Suppressor macrophage treated with lipopolysaccharide for 1 hour (primary cell): ENCODE measurements at regions not wholly inside any gene's neighbourhood (a gene's known extent, or its start where the extent isn't known, plus 50 kb on each side); places are given as distances from the start of the nearest gene placed in this dataset.
"Not testable (repeated sequence)": the region's sequence is repeated elsewhere in the genome, so short reads cannot be mapped to it uniquely, and the experiment has no call there.

ENCODE experiments used
- DNase-seq, 3 donors: peaks; one replicate each; pipeline ENCODE4 v3.0.0-alpha.2; 2020 to 2022

DNA sequence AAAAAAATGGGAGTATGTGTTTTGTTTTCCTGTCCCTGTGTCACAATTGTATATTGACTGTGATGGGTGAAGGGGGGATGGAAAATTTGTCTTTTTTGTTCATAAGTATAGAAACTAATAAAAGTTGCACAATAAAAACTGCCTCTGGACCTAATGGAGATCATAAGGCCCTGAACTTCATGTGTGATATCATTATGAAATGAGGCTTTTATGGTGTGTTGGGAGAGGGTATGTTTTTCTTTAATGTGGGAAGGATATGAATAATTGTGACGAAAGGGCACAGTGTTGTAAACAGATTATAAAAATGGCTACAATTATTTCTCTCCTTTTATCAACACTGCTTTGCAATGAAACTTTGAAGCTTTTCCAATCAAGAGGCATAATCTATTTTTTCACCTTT lies 1889.3 kb upstream of the CELF4 start:
- DNase-seq: no peak

DNA sequence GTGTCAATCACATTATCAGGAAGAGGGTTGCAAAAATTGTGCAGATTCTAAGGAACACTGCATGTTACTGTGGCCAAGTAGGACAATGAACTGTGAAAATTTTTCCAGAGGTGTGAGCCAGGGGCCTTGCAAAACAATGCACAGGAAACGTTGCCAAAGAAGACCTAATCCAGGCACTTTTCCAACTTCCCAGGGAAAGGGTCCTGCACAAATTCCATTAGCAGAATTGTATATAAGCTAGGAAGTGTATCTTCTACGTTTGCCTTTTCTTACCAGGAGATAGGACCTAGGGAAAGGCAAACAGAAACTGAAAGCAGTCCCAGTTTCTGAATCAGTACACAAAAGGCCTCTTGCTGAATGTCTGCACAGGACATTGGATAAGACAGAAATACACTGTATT lies 1888.3 kb upstream of the CELF4 start:
- DNase-seq: peak in 1 of 3 donors; percentile 3

DNA sequence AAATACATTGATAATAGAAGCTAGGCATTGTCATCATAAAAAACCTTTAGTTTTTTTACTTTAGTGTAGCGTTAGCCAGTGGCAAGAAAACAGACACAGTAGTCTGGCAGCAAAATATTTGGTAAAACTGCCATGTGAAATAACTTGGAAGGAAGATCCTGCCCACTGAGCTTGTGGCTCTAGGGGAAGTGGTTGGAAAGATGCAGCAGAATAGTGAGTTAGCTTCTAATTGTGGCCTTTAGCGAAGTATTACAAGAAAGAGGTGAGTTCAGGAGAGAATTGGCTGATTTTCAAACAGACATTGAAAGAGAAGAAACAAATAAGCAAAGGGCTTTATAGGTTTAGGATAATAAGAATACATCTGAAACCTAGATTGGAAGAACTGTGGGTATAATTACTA lies 1887.8 kb upstream of the CELF4 start:
- no peak for DNase-seq

DNA sequence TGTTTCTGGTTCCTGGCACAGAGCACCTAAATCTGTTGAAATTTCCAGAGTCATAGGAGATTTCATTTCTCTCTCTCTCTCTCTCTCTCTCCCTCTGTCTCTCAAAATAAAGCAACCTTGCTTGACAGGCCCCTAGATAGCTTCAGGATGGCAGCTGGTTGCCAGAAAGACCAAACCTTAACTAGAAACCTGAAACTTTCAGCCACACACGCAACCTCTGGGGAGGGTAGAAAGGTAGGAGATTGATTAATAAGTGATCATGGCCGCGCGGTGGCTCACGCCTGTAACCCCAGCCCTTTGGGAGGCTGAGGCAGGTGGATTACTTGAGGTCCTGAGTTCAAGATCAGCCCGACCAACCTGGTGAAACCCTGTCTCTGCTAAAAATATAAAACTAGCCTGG lies 1885.4 kb upstream of the CELF4 start:
- no peak for DNase-seq

DNA sequence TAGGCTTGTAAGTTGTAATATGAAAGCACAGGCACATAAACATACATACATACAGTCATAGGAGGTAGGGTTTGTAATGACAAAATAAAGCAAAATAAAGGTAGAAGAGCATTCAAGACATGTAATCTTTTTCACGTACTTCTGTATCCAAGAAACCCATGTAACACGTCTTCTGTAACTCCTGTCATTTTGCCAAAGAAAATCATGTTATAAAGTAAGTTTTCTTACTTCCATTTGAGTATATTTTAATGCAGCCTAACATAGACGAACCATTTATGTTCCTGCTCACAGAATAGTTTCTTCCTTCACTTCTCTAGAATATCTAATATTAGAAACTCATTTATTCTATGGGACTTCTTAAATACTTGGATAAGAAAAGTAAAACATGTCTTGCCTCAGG lies 1884.0 kb upstream of the CELF4 start:
- no peak for DNase-seq

DNA sequence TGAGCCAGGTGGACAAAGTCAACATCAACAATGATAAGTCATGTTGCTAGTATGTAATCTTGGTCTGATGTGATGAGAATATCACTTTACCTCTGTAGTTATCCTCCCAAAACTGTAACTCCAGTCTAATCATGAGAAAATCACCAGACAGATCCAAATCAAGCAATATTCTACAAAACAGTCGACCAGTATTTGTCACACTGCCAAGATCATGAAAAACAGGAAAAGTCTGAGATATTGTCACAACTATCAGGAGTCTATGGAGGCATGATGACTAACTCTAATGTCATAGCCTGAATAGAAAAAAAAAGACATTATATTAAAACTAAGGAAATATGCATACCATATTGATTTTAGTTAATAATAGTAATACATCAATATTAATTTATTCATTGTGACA lies 1883.3 kb upstream of the CELF4 start:
- peak in 1 of 3 donors; percentile 3 for DNase-seq

DNA sequence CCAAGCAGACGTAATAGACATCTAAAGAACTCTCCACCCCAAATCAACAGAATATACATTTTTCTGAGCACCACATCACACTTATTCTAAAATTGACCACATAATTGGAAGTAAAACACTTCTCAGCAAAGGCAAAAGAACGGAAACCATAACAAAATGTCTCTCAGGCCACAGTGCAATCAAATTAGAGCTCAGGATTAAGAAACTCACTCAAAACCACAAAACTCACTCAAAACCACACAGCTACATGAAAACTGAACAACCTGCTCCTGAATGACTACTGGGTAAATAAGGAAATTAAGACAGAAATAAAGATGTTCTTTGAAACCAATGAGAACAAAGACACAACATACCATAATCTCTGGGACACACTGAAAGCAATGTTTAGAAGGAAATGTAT lies 1879.4 kb upstream of the CELF4 start:
- not testable (repeated sequence) for DNase-seq

DNA sequence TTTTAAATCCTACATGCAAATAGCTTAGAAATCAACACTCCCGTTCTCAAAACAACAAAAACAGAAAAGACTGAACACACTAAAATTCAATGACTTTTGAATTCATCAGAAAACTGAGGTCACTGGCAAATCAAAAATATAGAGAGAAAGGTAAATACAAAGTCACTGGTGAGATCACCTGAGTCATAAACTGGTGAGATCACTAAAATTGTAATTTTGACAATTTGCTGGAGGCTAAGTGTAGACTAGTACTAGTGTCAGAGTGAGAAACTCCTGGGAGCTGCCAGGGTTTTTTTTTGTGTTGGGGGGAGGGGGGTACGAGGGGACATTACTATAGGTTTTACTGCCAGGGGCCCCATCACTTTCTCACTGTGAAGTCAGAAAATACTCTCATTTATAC lies 1876.0 kb upstream of the CELF4 start:
- no peak for DNase-seq

DNA sequence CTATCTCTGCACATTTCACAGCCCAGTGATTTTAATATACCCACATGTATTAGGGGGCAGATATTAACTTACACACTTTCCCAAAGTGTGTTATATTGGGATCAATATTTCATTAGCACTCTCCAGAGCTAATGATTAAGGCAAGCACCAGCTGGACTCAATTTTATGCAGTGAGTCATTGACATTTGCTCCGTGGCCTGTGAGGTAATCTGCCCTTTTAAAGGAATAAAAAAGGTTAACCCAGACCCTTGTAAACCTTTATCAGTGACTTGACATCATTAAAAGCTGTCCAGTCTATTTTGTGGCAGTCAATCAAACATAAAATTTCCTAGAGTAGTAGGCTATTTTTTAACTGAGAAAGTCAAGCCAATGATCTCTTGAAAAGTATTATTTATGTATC lies 1870.4 kb upstream of the CELF4 start:
- DNase-seq: no peak

DNA sequence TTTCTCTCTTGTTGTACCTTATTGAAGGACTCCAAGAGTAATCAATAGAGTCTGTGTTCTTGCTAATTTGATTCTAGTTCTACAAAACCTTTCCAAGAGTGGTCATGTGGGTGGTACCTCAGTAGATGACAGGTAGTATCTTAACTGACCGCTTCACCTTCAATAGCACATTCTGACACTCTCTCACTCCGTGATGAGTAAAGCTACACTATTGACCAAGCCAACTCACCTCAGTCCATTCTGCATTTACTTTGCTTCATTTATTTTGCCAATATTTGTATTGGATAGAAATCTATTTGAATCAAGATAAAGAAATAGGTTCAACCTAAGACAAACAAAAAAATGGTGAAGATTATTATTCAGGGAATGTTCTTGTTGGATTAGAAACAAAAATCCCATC lies 1869.6 kb upstream of the CELF4 start:
- DNase-seq: no peak

DNA sequence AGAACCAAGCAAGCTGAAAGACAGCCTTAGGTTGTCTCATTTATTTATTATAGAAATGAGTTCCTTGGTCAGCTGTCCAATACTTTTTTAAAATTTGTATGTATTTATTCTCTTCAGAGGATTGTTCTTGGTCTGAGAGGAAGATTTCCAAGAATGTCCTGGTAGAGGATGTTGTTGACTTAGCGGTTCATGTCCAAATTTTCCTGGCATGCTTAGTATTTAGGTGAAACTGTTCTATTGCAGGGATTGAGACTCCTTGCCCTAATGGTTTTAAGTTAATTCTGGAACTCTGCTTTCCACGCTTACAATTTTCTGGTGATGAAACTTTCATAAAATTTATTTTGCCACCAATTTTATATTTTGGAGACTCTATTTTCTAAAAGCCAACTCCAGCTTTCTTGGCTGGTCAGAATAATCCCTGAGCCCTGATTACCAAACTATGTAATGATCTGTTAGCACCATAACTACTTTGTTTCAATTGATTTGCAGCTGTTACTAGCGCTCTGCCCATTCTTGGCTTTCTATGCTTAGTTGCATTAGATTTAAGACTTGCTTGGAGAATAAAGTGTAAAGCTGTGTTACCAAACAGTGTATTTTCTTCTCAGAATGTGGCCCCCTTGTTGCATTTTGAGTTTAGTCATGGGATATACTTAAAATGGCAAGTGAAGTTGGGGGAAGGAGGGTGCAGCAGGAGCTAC lies 1868.8 kb upstream of the CELF4 start:
- no peak for DNase-seq

DNA sequence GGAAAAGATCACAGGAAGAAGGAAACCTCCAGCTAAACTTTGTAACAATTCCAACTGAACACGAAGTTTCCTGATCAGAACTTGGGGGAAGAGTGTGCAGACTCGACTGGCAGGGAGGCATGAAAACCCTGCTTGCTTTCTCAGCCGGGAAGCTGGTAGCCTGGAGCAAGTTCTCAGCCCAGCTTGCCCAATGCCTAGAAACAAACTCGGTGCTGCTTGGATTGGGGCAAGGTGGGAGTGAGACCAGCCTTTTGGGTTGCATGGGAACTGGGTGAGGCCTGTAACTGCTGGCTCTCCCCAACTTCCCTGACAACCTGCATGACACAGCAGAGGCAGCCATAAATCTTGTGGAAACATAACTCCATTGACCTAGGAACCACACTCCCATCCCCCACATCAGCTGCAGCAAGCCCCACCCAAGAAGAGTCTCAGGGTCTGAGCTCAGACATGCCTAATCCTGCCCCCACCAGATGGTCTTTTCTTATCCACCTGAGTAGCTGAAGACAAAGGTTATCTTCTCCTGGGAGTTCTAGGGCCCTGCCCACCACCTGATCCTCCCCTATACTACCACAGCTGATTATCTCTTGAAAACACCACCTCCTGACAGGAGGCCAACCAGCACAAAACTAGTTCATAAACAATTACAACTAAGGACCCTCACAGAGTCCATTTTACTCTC lies 1859.7 kb upstream of the CELF4 start:
- no peak for DNase-seq

DNA sequence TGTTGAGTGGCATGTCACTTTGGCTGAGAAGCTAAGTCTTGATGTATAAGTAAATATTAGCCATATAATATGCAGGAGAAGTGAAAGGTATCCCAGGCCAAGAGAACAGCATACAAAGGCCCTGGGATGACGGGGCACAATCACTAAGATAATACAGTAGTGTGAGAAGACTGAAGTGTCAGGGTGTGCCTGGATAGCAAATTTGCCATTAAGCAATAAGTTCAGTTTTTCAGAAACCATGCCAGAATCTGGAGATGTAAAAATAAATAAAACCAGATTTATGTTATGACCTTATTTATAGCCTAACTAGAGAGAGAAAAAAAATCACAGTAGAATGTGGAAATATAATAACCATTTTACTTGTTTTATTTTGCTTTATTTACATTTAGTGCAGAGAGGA lies 1858.7 kb upstream of the CELF4 start:
- no peak for DNase-seq

DNA sequence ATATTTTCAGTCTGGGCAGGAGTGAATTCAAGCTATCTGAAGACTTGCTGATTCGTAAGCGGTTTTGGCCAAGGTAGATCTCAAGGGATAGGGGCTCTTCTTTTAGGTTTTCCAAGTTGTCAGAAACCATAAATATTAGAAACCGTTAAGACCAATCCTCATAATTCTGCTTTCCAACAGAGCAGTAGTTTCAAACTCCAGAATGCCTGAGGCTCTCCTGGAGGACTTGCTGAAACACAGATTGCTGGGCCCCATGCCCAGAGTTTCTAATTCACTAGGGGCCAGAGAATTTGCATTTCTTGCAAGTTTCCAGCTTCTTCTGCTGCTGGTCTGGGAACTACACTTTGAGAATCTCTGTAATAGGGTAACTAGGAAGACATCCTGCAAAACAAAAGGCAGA lies 1855.7 kb upstream of the CELF4 start:
- DNase-seq: no peak

DNA sequence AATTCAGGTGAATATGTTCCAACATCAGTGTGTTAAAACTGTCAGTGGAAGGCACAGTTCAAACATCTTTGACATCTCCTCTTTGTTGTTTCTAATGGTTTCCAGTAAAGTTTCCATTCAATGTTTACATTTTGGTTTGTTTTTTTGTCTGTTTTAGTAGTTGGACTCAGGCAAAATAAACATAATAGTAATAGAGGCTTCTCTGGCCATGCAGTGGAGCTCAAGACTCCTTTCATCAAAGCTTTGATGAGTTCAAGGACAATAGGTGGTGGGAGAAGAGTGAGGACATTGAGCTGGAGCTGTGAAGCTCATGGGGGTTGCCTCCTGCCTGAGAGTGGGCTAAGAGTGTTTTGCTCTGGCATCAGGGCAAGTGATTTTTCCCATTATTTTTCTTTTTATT lies 1853.7 kb upstream of the CELF4 start:
- no peak for DNase-seq

DNA sequence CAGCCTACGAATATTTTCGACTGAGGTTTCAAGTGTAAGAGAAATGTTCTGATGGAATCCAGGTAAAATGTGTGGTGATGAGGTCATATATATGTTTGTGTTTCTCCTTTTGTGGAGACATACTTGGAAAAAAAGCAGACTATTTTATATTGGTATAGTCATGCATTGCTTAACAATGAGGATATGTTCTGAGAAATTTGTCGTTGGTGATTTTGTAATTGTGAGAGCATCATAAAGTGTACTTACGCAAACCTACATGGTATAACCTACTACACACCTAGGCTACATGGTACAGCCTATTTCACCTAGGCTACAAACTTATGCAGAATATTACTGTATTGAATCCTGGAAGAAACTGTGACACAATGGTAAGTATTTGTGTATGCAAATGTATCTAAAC lies 1849.9 kb upstream of the CELF4 start:
- DNase-seq: no peak

DNA sequence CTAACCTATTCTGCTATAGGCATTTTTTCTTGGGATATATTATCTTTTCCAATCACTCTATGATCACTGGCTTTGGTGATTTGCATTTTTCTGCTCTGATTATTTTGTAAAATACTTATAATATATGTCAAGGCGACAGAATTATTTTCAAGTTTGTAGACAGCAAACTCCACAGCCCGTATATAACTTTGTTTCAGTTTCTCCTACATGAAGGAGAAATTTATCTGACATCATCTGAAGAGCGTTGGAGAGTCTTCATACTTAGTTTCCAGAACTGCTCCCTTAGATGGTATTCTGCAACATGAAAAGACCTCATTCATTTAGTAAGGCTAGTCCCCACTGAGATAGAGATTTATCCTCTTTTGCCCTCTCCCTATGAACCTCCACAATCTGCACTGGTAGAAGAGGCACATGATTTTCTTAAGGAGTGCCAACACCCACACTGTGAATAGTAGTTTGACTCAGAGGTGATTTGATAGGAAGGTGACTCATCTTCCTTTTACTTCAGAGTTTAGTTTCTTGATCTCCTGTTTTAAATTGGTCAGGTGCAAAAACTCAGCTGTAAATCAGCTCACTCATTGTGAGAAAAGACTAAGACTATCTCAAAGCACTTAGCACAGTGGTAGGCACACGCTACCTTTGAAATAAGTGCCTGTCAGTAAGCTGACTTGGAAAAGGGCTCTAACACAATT lies 1848.6 kb upstream of the CELF4 start:
- DNase-seq: peak in 1 of 3 donors; percentile 0

DNA sequence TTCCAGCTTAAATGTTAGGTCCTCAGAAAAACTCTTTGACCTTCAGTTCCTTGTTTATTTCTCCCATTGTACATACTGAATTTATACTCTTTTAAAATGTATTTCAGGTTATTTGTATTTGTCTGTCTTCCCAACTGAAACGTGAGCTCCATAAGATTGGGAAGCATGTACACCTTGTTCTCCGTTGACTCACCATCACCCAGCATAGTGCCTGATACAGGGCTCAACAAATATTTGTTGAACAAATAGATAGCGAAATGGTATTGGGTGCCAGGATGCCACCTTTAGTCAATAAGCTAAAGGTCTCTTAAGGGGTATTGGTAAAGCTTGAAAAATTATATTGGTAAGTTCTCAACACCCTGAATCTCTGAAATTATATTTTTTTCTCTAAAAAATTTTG lies 1841.3 kb upstream of the CELF4 start:
- DNase-seq: no peak

DNA sequence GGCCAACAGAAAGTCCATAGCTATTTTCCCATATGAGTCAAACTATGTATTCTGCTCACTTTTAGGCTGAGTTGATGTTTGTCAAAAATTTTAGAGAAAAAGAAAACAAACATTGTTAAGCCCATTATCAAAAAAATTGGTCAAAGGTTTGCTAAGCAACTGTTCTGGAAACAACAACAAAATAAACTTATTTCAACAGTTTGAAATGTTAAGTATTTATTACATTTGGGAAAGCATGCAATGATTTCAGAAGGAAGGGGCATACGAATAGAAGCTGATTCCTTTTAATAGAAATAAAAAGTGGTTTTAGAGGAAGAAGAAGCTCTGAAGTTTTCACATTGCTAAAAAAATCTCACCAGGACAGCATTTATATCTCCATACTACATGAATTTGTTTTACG lies 1837.5 kb upstream of the CELF4 start:
- no peak for DNase-seq

DNA sequence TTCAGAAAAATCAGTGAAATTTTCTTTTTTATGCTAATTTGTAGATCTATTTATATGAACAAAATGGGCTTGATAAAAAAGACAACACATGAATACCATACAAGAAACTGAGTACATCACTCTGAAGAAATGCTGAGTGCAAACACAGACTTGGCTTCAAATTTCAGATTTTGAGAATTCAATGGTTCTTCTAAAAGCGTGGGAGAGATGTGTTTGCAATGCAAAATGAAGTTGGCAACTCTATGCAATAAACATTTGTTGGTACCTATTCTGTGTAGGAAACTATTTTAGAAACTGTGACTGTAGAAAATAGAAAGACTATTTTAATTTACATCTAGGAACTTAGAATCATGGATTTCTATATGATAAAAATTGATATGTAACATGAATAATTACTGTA lies 1834.1 kb upstream of the CELF4 start:
- DNase-seq: no peak

DNA sequence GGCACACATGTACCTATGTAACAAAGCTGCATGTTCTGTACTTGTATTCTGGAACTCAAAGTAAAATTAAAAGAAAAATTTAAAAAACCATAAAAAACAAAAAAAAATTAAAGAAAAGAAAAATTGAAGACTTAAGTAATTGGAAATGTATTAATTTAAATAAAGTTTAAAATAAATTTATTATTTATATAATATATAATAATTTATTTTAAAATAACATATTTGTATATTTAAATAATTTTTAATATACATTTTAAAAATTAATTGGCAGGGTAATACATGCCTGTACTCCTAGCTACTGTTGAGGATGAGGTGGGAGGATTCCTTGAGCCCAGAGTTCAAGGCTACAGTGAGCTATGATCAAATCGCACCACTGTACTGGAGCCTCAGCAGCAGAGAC lies 1830.6 kb upstream of the CELF4 start:
- DNase-seq: no peak

DNA sequence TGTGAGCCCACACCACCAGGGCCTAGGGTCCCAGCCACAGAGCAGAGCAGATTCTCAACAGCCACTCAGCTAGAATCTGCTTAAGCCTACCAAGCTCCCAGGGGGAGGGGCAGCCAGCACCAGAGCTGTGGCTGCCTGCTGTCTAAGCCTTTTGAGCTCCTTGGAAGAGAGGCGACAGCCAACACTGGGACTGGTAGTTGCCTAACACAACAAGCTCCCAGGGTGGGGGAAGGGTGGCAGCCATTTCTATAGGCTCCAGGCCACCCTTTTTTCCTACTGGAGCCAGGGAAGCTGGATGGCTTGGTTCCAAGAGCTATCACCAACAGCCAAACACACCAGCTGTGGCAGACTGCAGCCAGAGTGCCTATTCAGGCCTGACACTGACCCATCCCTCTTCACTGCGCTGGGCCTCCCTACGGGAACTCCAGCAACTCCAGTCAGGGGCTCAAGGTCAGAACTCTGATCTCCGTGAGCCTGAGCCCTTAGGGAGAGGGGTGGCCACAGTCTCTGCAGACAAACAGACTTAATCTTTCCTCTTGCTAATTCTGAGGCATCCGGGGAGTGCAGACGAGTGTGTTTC lies 1824.3 kb upstream of the CELF4 start:
- no peak for DNase-seq

DNA sequence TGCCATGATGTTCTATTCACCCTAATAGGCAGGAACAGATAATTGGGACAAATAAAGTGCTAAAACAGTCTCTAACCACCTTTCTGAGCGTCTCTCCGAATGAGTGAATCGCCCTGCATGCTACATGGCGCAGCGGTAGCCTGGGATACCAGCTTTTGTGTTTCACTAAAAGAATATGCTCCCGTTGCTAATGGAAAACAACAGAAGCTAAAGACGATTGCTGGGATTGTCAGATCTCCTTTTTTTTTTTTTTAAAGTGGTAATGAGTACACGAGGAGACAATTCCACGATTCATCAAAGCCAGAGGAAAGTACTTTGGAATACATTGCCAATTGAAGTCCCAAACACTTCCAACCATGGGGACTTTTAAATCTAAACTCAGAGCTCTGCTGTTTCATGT lies 1815.3 kb upstream of the CELF4 start:
- no peak for DNase-seq

DNA sequence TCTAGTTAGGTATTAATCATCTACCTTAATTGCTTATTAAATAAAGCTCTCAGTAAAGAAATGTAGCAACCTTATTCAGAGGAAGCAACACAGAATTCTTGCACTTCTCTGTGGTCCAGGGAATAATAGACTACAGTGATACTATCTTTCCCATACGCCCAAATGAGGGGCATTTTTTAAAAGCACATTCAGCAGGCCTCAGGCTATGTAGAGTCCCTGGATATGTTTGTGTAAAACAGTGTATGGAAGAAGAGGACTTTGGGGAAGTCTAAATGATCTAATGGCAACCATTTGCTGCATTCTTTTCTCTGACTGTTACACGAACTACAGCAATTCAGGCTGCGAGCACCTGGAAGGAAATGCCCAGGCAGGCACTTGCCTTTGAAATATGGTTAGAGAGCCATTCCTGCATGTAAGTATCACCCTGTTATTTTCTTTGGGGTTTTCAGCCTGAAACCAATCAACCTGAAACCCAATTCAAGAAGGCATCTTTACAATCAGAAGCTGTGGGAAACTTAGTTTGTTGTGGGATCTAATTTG lies 1814.7 kb upstream of the CELF4 start:
- DNase-seq: no peak
